GM21423 (cell line): ENCODE measurements at regions not wholly inside any gene's neighbourhood (a gene's known extent, or its start where the extent isn't known, plus 50 kb on each side); places are given as distances from the start of the nearest gene placed in this dataset.

Source experiments
- ATAC-seq: cut with Tn5 transposase; IDR thresholded peaks from one replicate; pipeline ENCODE4 v1.9.1; 2021; ENCODE audit warnings: mild to moderate bottlenecking, moderate library complexity; ENCODE audit not compliant: unreplicated experiment

DNA sequence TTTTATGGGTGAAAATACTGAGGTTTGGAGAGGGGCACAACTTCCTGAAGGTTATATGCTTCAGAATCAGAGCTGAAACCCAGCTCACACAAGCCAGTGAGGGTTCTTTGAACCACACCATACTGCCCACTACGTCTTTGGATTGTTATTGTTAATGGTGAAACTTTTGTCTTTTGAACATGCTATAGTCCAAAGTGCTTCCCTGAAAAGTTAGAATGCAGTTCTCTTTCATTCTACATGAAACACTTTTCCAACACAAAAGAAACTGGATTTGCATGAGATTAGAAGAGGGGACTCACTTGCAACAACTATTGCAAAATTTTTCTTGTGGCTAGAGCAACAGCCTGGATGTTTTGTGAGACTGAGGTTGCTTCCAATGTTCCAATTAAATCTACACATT, 473.6 kb downstream of the SOX2 start:
- ATAC-seq: no peak

DNA sequence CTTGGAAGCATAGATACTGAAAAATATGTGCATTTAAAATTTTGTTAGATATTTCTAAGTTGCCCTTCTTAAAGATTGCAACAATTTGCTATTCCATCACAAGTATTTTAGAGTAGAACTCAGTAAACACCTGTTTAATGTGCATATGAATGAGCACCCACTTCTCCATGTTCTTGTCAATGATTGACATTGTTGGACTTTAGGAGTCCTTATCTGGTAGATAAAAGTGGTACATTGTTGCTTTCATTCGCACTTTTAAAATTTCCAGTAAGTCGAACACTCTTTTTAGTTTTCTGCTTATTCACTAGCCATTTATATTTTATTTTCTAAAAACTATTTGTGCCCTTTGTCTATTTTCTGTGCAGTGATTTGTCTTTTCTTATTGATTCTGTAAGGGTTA, 478.3 kb downstream of the SOX2 start:
- no peak for ATAC-seq

DNA sequence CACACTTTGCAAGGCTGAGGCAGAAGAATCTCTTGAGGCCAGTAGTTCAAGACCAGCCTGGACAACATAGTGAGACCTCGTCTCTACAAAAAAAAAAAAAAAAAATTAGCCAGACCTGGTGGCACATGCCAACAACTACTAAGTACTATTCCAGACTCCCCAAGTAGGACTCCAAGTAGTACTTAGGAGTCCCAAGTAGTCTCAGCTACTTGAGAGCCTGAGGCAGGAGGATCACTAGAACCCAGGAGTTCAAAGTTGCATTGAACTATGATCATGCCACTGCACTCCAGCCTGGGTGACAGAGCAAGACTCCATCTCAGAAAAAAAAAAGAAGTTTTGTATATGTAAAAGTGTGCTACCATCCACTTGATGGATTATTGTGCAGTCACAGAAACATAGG, 486.6 kb downstream of the SOX2 start:
- no peak for ATAC-seq

DNA sequence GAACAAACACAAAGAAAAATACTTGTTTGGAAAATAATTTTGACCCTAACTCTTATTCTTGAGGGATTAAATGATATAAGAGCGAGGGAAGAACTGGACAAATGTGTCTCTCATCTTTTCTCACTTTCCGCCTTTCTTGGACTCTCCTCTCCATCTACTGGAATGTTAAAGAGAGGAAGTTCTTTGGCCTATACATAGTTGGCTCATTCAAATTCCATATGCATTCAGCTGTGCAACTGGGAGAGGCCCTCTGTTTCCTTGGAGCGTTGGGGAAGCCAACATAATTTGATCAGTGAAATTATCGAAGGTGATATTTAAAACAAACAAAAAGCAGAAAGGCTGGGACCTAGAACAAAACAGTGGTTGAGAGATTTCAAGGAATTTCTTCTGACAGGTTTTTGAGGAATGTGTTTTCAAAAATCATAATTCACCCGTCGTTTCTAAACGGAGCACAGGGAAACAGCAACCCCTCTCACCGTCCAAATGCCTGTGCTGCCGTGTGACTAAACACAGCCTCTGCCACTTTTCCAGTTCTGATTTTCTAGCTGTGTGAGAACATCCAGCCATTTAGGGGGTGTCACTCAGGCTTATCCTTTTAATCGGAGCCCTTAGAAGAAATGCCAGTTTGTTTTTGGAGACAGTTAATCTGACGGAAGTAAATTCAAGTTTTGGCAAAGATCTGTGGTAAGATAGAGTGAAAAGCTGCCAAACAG, 489.9 kb downstream of the SOX2 start:
- no peak for ATAC-seq

DNA sequence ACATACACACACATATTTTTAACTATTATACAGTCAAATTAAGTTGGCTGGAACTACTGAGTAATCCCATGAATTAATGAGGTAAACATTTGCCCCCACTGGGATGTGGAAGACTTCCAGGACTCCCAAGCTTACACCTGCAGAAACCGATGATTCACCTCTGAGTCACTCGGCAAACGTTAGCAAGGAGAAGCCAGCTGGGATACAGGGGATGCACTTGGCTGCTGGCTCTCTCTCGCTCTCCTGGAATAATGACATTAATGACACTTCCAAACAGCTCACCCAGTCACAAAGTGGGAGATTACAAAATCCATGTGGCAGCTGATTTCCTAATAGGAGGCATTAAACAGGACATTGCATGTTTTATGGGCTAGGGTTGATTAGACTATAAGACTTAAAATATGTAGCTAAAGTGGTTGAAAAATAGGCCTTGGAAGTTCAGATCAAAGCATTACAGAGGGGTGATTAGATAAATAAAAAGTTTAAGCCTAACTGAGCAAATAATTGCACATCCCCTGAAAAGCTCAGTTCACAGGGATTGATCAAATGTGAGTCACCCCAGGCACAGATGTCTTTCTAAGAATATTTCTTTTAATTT, 500.9 kb downstream of the SOX2 start:
- ATAC-seq: no peak

DNA sequence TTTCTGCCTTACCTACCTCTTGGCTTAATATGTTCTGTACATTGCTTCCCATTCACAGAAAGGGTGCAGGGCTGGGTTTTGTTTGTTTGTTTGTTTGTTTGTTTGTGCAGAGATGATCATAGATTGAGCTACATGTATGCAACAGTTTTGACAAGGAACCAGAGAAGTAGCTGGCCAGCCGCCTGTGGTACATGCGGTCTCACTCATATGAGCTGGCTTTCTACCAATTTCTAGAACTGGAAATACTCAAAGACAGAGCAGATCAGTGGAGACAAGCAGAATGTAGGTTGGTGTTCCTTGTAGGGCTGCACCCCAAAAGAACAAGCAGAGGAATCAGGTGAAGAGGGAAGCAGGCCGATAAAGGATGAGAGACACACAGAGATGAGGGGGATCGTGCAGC, 502.7 kb downstream of the SOX2 start:
- ATAC-seq: no peak

DNA sequence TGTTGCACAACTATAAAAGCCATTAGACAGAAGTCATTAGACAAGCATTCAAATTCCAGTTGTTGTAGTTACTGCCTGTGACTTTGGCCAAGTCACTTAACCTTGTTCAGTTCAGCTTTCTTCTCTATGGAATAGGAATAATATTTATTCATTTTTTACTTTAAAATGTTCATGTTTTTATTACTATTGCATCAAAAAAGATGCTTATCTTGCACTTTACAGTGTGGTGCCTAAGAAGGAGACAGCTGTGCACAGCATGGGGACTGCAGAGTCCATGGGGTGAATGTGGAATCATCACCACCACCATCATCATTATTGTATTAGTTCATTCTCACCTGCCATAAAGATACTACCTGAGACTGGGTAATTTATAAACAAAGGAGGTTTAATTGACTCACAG, 504.2 kb downstream of the SOX2 start:
- no peak for ATAC-seq

DNA sequence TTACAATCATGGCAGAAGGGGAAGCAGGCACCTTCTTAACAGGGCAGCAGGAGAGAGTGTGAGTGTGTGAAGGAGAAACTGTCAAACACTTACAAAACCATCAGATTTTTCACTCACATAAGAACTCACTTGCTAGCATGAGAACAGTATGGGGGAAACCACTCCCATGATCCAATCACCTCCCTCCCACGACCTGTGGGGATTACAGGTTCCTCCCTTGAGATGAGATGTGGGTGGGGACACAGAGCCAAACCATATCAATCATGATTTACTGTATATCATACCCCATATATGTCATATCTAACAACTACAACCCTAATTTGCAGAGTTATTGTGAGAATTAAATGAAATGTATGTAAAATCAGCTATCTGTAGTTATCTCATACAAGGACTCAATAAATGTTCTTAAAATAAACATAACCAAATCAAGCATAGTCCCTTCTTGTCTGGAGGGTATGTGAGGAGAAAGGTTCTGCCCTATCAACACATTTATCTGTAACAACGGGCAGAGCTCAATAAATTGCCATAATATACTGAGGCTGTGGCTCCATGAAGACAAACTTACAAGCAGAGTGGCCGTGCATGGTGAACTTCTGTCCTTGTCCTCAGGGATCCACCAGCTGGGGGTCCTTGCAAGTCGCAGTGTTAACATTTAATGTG, 504.7 kb downstream of the SOX2 start:
- no peak for ATAC-seq

DNA sequence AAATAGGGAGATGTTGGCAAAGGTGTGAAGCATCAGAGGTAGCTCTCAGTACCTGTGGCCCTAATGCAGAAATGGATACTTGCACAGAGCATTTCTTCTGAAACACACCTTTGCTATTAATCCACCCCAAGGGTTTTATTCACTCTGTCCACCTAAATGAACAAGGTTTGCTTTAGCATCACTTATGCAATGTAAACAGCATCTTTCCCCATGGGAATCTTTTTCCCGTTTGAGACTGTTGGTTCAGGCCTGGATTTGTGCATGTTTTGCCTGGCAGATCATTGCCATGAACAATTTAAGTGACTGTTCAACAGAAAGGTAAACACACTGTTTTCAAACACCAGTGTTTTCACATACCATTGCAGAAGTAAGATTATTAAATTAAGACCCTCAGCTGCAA, 508.3 kb downstream of the SOX2 start:
- ATAC-seq: no peak

DNA sequence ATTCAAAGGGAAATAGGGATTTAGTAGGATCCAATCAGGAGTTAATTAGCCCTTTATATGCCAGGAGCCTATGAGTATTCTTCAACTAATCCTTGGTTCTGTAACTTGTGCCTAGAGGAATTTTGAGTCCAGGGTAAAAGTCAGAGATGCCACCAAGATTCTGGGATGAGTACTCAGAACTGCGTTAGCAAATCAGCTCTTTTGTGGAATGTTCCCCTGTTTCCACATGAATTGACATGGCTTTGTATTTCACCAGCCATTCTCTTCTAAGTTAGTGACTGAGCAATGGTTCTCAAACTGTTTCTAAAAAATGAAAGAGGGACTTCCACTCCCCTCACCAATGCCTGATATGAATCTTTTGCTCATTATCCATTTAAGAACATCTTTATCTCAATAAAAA, 508.7 kb downstream of the SOX2 start:
- no peak for ATAC-seq

DNA sequence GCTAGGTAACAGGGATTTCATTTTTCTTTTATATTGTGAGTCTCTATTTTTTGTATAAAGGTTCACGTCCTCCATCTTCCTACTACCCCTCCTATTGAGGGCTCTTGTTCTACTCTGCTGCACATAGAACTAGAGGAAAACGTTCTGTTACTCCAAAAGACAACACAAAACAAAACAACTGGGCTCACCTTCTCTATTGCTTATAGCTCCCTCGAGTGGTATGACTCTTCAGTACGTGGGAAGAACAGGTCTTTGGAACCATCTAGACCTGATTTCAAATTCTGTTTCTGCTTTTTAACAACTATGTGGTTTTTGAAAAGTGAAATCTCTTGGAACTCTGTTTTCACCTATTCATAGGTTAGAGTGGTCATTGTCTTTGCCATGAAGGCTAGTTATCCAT, 515.3 kb downstream of the SOX2 start:
- ATAC-seq: no peak

DNA sequence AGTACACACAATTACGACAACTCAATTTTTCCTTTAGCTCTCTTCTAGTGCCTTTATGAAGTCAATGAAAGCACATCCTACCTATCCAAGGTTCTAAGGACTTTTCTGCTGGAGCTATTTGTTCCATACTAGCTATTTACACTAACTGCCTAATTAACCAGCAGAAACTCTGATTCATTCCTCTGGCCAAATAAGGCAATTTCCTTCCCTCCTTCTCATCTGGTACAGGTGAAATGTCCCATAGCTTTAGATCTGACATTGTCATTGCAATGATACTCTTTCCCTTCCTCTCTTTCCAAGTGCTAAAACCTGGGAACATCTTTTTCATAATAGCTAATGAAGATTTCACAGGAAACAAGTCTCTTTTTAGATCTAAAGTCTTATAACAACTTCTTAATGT, 521.7 kb downstream of the SOX2 start:
- no peak for ATAC-seq

DNA sequence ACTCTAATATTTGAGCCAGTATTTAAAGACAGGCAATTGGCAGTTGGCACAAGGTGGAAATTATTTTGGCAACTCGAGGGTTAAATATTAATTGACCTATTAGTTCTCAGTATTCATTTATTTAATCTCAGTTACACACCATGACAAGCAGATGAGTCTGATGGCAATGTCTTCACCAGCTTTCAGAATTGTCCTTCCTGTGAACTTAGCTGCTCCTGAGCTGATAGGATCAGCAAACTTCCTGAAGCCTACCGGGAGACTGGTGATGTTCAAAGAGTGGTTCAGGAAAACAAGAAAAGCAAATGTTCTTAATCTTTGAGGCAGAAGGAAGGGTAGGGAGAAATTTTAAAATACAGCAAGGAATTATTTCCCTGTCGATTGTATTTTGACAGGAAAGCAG, 522.2 kb downstream of the SOX2 start:
- ATAC-seq: no peak

DNA sequence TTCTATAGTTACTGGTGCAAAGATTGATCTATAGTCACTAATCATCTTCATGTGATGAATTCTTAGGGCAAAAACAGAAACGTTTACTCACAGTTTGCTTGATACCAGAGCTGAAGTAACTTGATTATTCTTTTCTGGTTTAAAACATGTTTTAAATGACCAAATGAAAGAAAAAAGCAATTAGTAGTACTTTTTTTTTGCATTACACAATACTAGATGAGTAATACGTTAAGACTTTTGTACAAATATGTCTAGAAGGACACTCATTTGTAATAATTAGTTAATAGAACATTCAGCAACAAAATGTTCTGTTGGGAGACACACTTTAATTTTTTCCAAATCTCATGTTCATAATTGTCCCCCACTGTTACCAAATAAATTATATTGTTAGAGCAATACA, 523.2 kb downstream of the SOX2 start:
- ATAC-seq: no peak

DNA sequence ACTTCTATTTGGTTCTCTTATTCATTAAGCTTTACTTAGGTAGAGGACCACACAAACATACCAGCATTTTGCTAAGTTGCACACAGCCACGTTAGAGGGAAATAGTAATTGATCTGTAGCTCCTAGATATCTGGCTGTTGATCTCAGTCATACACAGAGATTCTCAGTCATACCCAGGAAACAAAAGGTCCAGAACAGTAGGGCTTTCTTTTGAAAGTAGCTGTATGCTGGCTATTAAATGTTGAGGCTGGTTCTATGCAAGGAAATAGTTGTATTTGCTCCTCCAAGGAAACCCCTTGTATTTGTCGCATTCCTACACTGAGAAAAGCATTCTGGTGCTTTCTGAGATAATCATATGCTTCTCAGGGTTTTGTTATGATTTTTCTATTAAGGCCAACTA, 523.8 kb downstream of the SOX2 start:
- ATAC-seq: no peak

DNA sequence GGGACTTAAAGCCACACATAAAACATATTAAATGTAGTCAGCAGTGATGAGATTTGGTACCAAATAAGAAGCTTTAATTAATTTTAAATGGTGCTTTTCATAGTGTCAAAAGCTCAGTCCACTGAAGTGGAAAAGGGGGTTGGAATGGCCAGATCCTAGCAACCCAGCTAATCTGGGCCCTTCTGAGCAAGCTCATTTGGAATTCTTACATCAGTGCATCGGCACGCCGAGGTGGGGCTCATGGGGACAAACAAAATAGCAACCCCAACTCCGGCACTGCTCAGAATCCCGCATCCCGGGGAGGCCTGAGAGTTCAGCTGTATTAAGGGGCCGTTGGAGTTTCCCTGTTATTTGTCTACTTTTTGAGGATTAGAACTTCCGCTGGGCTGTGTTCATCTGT, 526.4 kb downstream of the SOX2 start:
- ATAC-seq: no peak

DNA sequence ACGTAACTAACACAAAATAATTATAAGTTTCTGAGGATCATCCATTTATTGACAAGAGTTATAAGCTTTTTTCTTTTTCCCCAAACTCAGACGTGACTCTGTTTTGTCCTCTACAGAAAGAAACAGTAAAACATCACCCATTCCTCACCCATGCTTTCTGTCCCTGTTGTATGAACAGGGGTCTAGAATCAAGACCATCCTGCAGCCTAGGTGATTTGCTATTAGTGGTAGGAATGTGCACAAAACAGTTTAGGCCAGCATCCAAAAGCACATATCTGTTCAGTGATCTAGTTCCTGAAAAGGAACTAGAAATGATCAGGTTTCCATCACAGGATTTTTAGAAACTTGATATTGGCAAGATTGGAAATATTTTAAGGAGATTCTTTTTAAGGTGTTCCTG, 527.6 kb downstream of the SOX2 start:
- ATAC-seq: no peak

DNA sequence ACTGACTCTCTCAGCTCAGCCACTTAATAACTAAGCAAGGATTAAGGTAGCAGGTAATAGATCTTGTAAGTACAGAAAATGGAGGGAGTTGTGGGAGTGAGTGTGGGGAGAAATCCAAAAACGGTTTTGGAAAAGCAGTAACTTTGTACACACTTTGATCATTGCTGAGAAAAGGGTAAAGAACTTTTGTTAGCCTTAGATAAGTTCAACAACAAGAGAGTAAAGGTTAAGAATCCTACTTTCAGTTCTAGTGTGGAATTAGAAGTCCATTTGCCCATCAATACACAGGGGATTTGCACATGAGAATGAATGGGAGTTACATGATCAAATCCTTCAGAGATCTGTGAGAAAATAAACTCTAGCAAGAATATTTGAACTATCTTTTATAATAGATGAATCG, 528.7 kb downstream of the SOX2 start:
- no peak for ATAC-seq

DNA sequence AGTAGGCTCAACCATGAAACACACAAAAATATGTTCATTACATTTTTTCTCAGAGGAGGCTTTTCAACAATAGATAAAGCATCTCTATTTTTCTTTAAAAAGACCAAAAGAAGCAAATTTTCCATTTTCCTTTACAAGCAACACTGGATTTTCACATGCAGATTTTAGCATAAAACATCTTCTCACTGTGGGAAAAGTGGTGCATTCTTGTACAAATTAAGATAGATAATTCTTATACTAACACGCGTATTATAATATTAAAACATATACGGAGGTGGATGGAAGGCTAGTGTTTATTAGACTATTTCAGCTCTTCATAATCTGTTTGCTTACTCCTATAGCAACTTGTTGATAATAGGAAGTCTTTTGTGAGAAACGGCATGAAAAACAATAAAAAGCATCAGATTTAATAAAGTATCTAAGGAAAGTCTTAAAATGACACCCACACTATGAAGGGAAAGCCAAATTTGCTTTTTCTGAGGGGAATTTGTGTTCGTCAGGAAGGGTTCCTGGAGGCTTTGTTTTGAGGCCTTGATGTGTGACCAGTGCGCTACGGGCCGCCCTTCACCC, 529.6 kb downstream of the SOX2 start:
- ATAC-seq: no peak

DNA sequence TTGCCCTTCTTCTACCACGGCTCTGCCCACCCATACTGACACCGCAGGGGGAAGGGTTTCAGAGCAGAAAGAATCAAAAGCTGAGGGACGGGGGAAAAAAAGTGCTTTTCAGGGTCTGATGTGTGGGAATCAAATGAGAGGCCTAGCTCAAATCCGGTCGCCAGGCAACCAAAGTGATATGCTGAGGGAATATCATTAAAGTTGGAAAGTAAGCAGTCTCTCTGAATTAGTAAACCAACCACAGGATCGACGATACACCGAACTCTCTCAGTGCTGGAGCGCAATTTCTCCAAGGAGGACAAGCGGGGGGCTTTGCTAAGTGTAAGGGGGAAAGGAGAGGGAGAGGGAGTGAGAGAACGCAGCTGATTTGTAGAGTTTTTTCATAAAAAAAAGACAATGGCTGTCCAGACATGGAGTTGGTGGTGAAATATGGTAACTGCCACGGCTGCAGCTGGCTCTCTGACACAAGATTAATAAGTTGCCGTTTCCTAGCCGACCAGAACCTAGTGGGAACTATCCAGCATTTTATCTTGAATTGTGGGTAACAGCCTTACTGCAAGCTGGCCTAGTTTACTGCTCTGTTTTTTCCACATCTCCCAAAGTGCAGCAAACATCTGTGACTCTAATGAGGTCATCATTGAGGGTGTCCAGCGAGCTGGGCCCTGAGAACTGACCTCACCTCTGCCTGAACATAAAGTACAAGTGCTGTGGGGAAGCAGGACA, 530.2 kb downstream of the SOX2 start:
- no peak for ATAC-seq

DNA sequence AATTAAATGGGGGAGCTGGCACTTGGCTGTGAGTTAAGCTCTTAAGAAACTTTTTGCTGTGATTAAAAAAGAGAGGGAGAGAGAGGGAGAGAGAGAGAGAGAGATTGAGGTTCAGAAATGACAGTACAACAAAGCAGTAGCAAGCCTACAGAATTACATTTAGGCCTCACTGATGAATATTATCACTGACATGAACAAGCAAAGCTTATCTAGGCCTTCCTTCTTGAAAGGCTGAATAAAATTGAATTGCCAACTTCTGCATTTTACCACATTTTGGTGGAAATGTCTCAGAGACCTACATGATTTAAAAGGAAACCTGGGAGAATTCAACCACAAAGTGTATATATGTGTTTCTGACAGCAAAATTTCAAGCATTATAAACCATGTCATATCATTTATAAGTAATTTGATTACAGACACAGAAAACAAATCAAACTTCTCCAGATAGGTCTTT, 530.8 kb downstream of the SOX2 start:
- ATAC-seq: no peak
